NCI-H345 (cell line): ENCODE measurements at regions not wholly inside any gene's neighbourhood (a gene's known extent, or its start where the extent isn't known, plus 50 kb on each side); places are given as distances from the start of the nearest gene placed in this dataset.

Source experiments
- DNase-seq: peaks from one replicate; lab custom pipeline; 2025; lab: John Stamatoyannopoulos, UW

- DNase-seq = no peak
Observed at GRCh38 chr6:132868057-132868456, 53.7 kb downstream of the RPS12 start.

GRCh38 chr6:132872923-132873322 is 58.6 kb downstream of the RPS12 start:
- no peak for DNase-seq

- DNase-seq = no peak
Observed at GRCh38 chr6:132877003-132877402, 62.6 kb downstream of the RPS12 start.

- no peak for DNase-seq
Observed at GRCh38 chr6:132887204-132887603, 72.8 kb downstream of the RPS12 start.

- no peak for DNase-seq
Observed at GRCh38 chr6:132888701-132889100, 74.3 kb downstream of the RPS12 start.

DNA sequence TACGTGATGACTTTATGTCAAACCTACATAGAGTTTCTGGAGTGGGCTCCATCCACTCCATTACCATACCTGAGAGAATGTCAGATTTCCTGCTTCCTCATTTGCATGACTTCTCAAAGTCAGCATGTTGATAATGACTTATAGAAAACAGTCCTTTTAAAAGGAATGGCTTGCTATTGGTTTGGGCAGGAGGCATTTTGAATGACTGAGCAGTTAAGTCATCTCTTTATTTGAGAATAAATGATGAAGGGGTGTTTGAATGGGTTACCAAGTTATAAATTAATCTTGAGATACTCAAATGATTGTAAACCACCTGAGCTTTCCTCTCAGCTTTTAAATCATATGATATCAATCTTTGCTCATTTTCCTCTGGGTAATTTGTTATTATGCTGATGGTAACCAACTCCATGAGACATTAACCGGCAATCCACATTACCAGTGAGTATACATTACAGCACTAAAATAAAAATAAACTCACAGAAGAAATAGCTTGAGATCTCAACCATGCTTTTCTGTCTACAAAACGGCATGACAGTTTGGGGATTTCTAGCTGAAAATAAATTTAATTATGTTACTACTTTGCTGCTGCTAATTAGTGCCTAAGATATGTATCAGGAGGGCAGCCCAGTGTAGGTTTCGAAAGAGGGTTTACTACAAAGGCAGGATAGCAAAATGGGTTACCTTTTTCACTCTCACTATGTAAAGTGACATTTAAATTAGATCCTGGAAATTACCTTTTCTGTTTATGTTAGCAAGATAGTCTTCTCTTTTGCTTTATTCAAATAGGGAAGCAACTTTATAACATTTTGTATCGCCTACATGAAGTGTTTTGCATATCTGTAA is 78.8 kb downstream of the RPS12 start:
- DNase-seq = no peak

- no peak for DNase-seq
Observed at GRCh38 chr6:132893772-132894490, 79.6 kb downstream of the RPS12 start.

- DNase-seq = no peak
Observed at GRCh38 chr6:132898376-132898775, 84.0 kb downstream of the RPS12 start.

GRCh38 chr6:132900849-132901248 is 86.5 kb downstream of the RPS12 start:
- DNase-seq = no peak

DNA sequence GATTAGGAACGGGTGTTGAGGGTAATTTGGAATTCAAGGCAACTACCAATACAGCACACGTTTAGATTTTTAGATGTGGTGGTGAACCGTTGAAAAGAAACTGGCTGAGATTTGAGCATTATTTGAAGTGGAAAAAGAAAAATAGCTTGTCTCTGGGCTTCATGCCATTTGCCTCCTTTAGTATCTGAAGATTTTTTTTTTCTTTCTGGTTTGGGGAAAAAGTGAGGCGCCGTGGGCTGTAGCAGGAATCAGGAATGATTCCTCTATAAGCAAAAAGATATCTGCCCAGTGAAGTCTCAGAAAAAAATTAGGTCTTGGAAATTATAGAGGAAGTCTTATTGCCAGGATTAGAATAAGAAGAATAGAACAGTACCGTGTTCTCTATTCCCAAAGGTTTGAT is 88.5 kb downstream of the RPS12 start:
- no peak for DNase-seq

GRCh38 chr6:132907231-132907630 is 92.9 kb downstream of the RPS12 start:
- no peak for DNase-seq

- DNase-seq = no peak
Observed at GRCh38 chr6:132907914-132908313, 93.5 kb downstream of the RPS12 start.

DNA sequence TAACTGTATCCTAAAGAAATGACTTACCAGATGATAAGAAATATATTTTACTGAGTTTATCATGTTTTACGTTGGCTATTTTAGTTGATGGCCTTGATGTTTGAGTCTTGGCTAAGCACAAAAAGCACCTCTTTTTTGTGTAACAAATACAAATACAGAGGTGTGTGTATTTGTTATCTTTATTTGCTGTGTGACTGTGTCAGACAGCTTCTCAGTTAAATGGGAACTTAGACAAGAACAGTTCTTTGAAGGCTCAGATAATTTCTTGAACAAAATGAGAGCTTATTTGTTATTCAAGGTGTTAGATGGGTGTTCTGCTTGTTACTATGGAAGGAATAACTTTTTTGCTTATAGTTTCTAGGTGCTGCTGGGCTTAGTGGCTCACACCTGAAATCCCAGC is 95.4 kb downstream of the RPS12 start:
- no peak for DNase-seq

DNA sequence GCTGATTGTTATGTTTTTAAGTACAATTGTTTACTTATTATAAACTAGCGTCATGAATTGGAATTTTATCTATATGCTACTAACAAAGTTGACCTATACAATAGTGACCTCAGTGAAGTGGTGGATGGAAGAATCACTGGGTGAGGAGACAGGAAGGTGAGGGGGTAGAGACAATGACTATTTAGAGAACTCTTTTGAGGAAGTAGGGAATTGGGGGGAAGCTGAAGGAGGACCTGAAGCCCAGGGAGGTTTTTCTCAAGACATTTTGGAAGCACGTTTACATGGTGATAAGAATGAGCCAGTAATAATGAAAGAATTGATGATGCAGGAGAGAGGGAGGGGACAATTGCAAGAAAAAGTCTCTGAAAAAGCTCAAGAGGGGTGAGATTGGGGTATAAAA is 96.4 kb downstream of the RPS12 start:
- DNase-seq = no peak

GRCh38 chr6:132919045-132919860 is 104.9 kb downstream of the RPS12 start:
- no peak for DNase-seq

DNA sequence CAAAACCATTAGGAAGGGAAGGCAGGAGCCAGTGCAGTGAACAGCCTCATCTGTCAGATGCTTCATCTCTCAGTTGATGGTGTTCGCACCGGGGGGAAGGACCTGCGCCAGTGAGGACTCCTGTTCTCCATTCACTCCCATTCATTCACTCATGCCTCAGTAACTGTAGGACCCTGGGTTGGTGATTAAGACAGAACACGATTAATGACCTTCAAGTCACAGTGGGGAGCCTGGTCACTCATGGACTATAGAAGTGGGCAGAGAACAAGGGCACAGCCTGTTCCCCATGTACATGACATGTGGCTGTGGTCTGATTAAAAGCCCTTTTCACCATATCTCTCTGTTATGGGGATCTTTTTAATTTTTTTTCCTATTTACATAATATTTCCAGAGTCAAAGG is 113.3 kb downstream of the RPS12 start:
- no peak for DNase-seq

- DNase-seq = no peak
Observed at GRCh38 chr6:132929141-132929540, 114.8 kb downstream of the RPS12 start.

GRCh38 chr6:132931313-132931712 is 116.9 kb downstream of the RPS12 start:
- DNase-seq = no peak

GRCh38 chr6:132931936-132932514 is 117.7 kb downstream of the RPS12 start:
- DNase-seq = no peak

GRCh38 chr6:132932588-132932987 is 118.2 kb downstream of the RPS12 start:
- no peak for DNase-seq

- no peak for DNase-seq
Observed at GRCh38 chr6:132933090-132933489, 118.7 kb downstream of the RPS12 start.

DNA sequence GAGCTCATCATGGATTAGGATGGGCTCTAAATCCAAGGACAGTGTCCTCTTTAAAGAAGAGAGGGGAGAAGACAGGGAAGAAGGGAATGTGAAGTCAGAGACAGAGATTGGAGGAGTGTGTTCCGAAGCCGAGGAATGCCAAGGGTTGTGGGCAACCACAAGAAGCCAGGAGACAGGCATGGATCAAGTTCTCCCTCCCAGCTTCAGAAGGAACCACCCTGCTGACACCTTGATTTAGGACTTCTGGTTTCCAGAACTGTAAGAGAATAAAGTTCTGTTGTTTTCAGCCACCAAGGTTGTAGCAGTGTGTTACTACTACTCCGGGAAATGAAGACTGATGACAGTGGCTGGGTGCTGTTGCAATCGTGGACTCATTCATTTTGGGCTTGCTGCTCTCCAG is 120.1 kb downstream of the RPS12 start:
- DNase-seq = no peak
